Urothelium cell line (cell line): ENCODE measurements at regions not wholly inside any gene's neighbourhood (a gene's known extent, or its start where the extent isn't known, plus 50 kb on each side); places are given as distances from the start of the nearest gene placed in this dataset.
"Not testable (repeated sequence)": the region's sequence is repeated elsewhere in the genome, so short reads cannot be mapped to it uniquely, and the experiment has no call there.

ENCODE experiments used
- DNase-seq: peaks from one replicate; pipeline ENCODE4 v3.0.0; 2011; ENCODE audit warnings: low spot score, mixed read lengths
- FAIRE-seq: peaks from 2 replicates; lab custom pipeline; 2011; peaks lifted over from hg19 to GRCh38; lab: Jason Lieb, UNC

- no peak for DNase-seq
- no peak for FAIRE-seq
These were observed 653.4 kb upstream of the FSHR start for GRCh38 chr2:49807689-49808088.

- DNase-seq, result no peak
- FAIRE-seq, result no peak
These were observed 649.8 kb upstream of the FSHR start for GRCh38 chr2:49804111-49804510.

- DNase-seq (no peak), FAIRE-seq (no peak)
These were observed 647.7 kb upstream of the FSHR start for GRCh38 chr2:49801898-49802450.

GRCh38 chr2:49798570-49798969, 644.3 kb upstream of the FSHR start:
- no peak for DNase-seq
- no peak for FAIRE-seq

GRCh38 chr2:49796266-49796665, 642.0 kb upstream of the FSHR start:
- peak; percentile 16 for DNase-seq

GRCh38 chr2:49794396-49794795, 640.1 kb upstream of the FSHR start:
- FAIRE-seq (no peak), DNase-seq (no peak)

More at GRCh38 chr2:49796266-49796665, 642.0 kb upstream of the FSHR start:
- FAIRE-seq, result no peak

- FAIRE-seq, result no peak
These were observed 634.0 kb upstream of the FSHR start for GRCh38 chr2:49788300-49788699.

GRCh38 chr2:49780949-49781348, 626.6 kb upstream of the FSHR start:
- FAIRE-seq (no peak), DNase-seq (no peak)

More at GRCh38 chr2:49788300-49788699, 634.0 kb upstream of the FSHR start:
- no peak for DNase-seq

- FAIRE-seq (peak; percentile 74), DNase-seq (no peak)
These were observed 618.1 kb upstream of the FSHR start for GRCh38 chr2:49772299-49772970.

- FAIRE-seq (peak; percentile 42), DNase-seq (peak; percentile 17)
These were observed 616.6 kb upstream of the FSHR start for GRCh38 chr2:49770919-49771318.

- FAIRE-seq (no peak), DNase-seq (no peak)
These were observed 613.0 kb upstream of the FSHR start for GRCh38 chr2:49767316-49767715.

- DNase-seq (no peak), FAIRE-seq (no peak)
These were observed 601.5 kb upstream of the FSHR start for GRCh38 chr2:49755777-49756176.

- DNase-seq (no peak), FAIRE-seq (no peak)
These were observed 600.1 kb upstream of the FSHR start for GRCh38 chr2:49754381-49754780.

GRCh38 chr2:49753344-49753985, 599.1 kb upstream of the FSHR start:
- DNase-seq (peak; percentile 26), FAIRE-seq (no peak)

- FAIRE-seq (no peak), DNase-seq (no peak)
These were observed 583.3 kb upstream of the FSHR start for GRCh38 chr2:49737606-49738005.

- FAIRE-seq, DNase-seq: not testable (repeated sequence)
These were observed 578.6 kb upstream of the FSHR start for GRCh38 chr2:49732924-49733323.

GRCh38 chr2:49719241-49719640, 564.9 kb upstream of the FSHR start:
- DNase-seq (no peak), FAIRE-seq (no peak)

- FAIRE-seq, result no peak
- DNase-seq, result no peak
These were observed 561.3 kb upstream of the FSHR start for GRCh38 chr2:49715597-49715996.

- FAIRE-seq (no peak), DNase-seq (no peak)
These were observed 560.1 kb upstream of the FSHR start for GRCh38 chr2:49714454-49714853.

GRCh38 chr2:49702740-49703139, 548.4 kb upstream of the FSHR start:
- FAIRE-seq (no peak), DNase-seq (no peak)

- DNase-seq (no peak), FAIRE-seq (no peak)
These were observed 539.6 kb upstream of the FSHR start for GRCh38 chr2:49693961-49694360.

- DNase-seq, FAIRE-seq: not testable (repeated sequence)
These were observed 537.7 kb upstream of the FSHR start for GRCh38 chr2:49692022-49692421.
